OCI-LY3 (cell line): ENCODE measurements at regions not wholly inside any gene's neighbourhood (a gene's known extent, or its start where the extent isn't known, plus 50 kb on each side); places are given as distances from the start of the nearest gene placed in this dataset.

Source experiments
- H2AFZ ChIP-seq: fragments of 200-600, 300-600 bp; shearing (Covaris generic); 2 replicates; pipeline ENCODE4 v1.6.0; 2014; ENCODE audit warnings: antibody characterized with exemption, low read depth, low read length
- H3K27ac ChIP-seq: fragments of 200-600, 300-600 bp; sonication (generic); 2 replicates; pipeline ENCODE4 v1.5.1; 2014; ENCODE audit warnings: mild to moderate bottlenecking, low read length, moderate library complexity, mixed read lengths
- H3K27me3 ChIP-seq: fragments of 200-600, 300-600 bp; sonication (generic); 2 replicates; pipeline ENCODE4 v1.6.1; 2014; ENCODE audit warnings: low read depth, low read length, mixed read lengths
- H3K36me3 ChIP-seq: fragments of 200-600, 300-600 bp; sonication (generic); replicated peaks from 2 replicates; pipeline ENCODE3; 2014; ENCODE audit warnings: low read depth, low read length, mixed read lengths
- H3K4me1 ChIP-seq: fragments of 300-600, 200-600 bp; sonication (generic); 2 replicates; pipeline ENCODE4 v1.6.1; 2014; ENCODE audit warnings: low read length, mixed read lengths
- H3K4me2 ChIP-seq: fragments of 200-600, 300-600 bp; sonication (generic); 2 replicates; pipeline ENCODE4 v1.6.1; 2014; ENCODE audit warnings: low read length, mixed read lengths
- H3K4me3 ChIP-seq: fragments of 300-600, 200-600 bp; sonication (generic); 2 replicates; pipeline ENCODE4 v1.5.1; 2014; ENCODE audit warnings: antibody characterized with exemption, mild to moderate bottlenecking, low read length, moderate library complexity
- H3K79me2 ChIP-seq: fragments of 300-600, 200-600 bp; shearing (Covaris generic); 2 replicates; pipeline ENCODE4 v1.6.1; 2014; ENCODE audit warnings: mild to moderate bottlenecking, low read length, mixed read lengths
- H3K9ac ChIP-seq: fragments of 300-600, 200-600 bp; shearing (Covaris generic); 2 replicates; pipeline ENCODE4 v1.6.0; 2014; ENCODE audit warnings: mild to moderate bottlenecking, low read length, moderate library complexity
- H3K9me3 ChIP-seq: fragments of 200-600, 300-600 bp; shearing (Covaris generic); 2 replicates; pipeline ENCODE4 v1.6.1; 2014; ENCODE audit warnings: low read length, mixed read lengths; ENCODE audit not compliant: insufficient read depth
- H4K20me1 ChIP-seq: fragments of 200-600, 300-600 bp; sonication (generic); 2 replicates; pipeline ENCODE4 v1.6.1; 2016; ENCODE audit warnings: low read length, mixed read lengths; ENCODE audit not compliant: insufficient read depth
- CTCF ChIP-seq: fragments of 200-600, 300-600 bp; sonication (generic); IDR thresholded peaks from 2 replicates; pipeline ENCODE4 v1.5.1; 2014; ENCODE audit warnings: antibody characterized with exemption, low read length, low read depth
- EZH2phosphoT487 ChIP-seq: fragments of 200-600 bp; shearing (Covaris generic); IDR thresholded peaks from 2 replicates; pipeline ENCODE4 v1.6.1; 2018; ENCODE audit warnings: antibody characterized with exemption, mixed run types, low read depth

GRCh38 chr5:74576941-74577456, 63.5 kb downstream of the ENC1 start:
- Histone ChIP-seq H3K4me2 (peak overlapping the region; percentile 77), H4K20me1 (no peaks in the 10 kb centered on the region), H3K9me3 (no peaks in the 10 kb centered on the region), H3K36me3 (no peaks in the 10 kb centered on the region), H3K79me2 (no peaks in the 10 kb centered on the region), H3K4me1 (peaks cover 32% of the 10 kb centered on the region), H2AFZ (no peak overlapping the region), H3K4me3 (peak overlapping the region; percentile 59), H3K27me3 (no peaks in the 10 kb centered on the region), H3K27ac (peak overlapping the region; percentile 49), H3K9ac (peak overlapping the region; percentile 7; the same call in 1 of the 2 replicates)
- TF ChIP-seq CTCF = no peak
- TF ChIP-seq EZH2phosphoT487 = no peak

GRCh38 chr5:74575741-74576538, 64.6 kb downstream of the ENC1 start:
- Histone ChIP-seq H3K4me2 (peak overlapping the region; percentile 17; the same call in 1 of the 2 replicates), H4K20me1 (no peaks in the 10 kb centered on the region), H3K27ac (no peak overlapping the region), H3K79me2 (no peaks in the 10 kb centered on the region), H3K9me3 (no peaks in the 10 kb centered on the region), H3K4me1 (peaks cover 32% of the 10 kb centered on the region), H2AFZ (no peak overlapping the region), H3K36me3 (no peaks in the 10 kb centered on the region), H3K9ac (no peak overlapping the region), H3K27me3 (no peaks in the 10 kb centered on the region), H3K4me3 (no peak overlapping the region)
- no peak for TF ChIP-seq CTCF
- no peak for TF ChIP-seq EZH2phosphoT487

GRCh38 chr5:74570250-74570649, 70.3 kb downstream of the ENC1 start:
- no peaks in the 10 kb centered on the region for H3K4me1 ChIP-seq
- H3K9ac ChIP-seq = no peak overlapping the region
- H3K4me3 ChIP-seq = no peak overlapping the region
- no peak for TF ChIP-seq CTCF
- TF ChIP-seq EZH2phosphoT487 = no peak
- no peaks in the 10 kb centered on the region for H3K36me3 ChIP-seq
- no peak overlapping the region for H3K27ac ChIP-seq
- H4K20me1 ChIP-seq = no peaks in the 10 kb centered on the region
- no peaks in the 10 kb centered on the region for H3K27me3 ChIP-seq
- no peak overlapping the region for H2AFZ ChIP-seq
- H3K79me2 ChIP-seq = no peaks in the 10 kb centered on the region
- no peak overlapping the region for H3K4me2 ChIP-seq
- no peaks in the 10 kb centered on the region for H3K9me3 ChIP-seq

- no peak overlapping the region for H2AFZ ChIP-seq
- H3K36me3 ChIP-seq = no peaks in the 10 kb centered on the region
- no peak overlapping the region for H3K4me3 ChIP-seq
- no peaks in the 10 kb centered on the region for H3K9me3 ChIP-seq
- H3K4me2 ChIP-seq = no peak overlapping the region
- TF ChIP-seq EZH2phosphoT487 = no peak
- TF ChIP-seq CTCF = no peak
- H3K27ac ChIP-seq = no peak overlapping the region
- no peaks in the 10 kb centered on the region for H4K20me1 ChIP-seq
- no peak overlapping the region for H3K9ac ChIP-seq
- H3K27me3 ChIP-seq = no peaks in the 10 kb centered on the region
- H3K4me1 ChIP-seq = no peaks in the 10 kb centered on the region
- H3K79me2 ChIP-seq = no peaks in the 10 kb centered on the region
Measured at GRCh38 chr5:74567411-74567995, 73.0 kb downstream of the ENC1 start.
